MV-4-11 (cell line): ENCODE measurements at regions not wholly inside any gene's neighbourhood (a gene's known extent, or its start where the extent isn't known, plus 50 kb on each side); places are given as distances from the start of the nearest gene placed in this dataset.
"Not testable (repeated sequence)": the region's sequence is repeated elsewhere in the genome, so short reads cannot be mapped to it uniquely, and the experiment has no call there.

Experiments used
- DNase-seq: peaks from one replicate; lab custom pipeline; 2025; lab: John Stamatoyannopoulos, UW

DNA sequence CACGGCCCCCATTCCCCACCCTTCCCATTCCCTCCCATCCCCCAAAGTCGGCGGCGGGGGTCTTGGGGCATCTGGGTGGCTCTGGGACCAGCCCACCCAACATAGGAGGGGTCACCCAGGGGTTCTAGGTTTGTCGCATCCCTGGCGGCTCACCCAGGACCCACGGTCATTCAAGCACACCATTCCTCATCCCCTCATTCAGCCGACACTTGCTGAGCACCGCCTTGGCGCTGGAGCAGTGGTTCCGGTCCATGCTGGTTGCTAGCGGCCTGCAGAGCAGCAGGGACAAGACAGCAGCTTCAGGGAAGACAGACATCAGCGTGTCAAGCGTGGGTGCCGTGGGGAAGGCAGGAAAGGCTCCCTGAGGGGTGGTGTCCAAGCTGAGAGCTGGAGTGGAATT, 50.5 kb upstream of the OTOS start:
- no peak for DNase-seq

DNA sequence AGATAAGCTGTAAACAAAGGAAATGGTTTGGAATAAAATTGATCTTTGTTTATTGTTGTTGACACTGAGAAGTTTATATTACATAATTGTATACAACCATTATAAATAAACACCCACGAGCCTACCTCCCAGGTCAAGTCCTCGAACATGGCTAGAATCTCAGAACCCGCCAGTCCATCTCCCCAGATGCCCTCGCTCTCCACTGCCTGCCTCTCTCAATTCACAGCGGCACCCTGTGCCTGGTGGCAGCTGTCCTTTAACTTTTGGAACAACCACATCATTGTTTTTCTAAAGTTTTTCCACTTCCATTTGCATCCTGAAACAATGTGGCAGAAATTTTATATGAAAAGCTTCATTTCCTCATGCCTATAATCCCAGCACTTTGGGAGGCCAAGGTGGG, 52.2 kb upstream of the OTOS start:
- DNase-seq, result no peak

DNA sequence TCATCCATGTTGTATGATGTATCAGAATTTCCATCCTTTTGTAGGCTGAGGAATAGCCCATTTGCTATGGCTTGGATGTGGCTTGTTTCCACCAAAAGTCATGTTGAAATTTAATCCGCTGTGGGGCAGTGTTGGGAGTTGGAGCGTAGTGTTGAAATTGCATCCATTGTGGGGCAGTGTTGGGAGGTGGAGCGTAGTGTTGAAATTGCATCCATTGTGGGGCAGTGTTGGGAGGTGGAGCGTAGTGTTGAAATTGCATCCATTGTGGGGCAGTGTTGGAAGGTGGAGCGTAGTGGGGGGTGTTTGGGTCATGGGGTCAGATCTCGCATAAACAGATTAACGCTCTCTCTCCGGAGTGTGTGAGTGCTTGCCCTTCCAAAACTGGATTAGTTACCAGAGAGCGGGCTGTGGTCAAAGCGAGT, 53.9 kb upstream of the OTOS start:
- DNase-seq, result not testable (repeated sequence)

DNA sequence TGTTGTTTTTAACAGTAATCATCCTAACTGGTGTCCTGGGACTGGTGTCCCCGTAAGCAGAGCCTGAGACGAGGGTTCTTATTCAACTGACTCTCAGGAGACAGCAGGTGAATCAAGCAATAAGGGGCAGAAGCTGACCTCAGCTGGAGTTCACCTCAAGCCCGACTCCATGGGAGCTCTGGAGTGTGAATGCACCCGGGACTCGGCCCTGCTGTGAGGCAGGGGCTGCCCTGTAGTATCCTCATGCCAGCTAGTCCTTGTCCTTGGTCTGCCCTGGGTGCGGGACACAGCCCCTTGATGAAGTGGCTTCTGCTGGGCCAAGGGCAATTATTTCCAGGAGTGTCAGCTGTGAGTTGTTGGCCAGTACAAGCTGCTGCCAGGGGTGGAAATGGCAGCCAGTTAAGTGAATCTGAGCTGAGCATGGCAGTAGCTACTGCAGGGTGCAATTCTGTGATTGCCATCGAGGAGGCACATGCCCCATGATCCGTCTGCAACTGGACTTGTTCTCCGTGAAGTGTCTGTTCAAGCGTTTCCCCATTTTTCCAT, 54.9 kb upstream of the OTOS start:
- no peak for DNase-seq

DNA sequence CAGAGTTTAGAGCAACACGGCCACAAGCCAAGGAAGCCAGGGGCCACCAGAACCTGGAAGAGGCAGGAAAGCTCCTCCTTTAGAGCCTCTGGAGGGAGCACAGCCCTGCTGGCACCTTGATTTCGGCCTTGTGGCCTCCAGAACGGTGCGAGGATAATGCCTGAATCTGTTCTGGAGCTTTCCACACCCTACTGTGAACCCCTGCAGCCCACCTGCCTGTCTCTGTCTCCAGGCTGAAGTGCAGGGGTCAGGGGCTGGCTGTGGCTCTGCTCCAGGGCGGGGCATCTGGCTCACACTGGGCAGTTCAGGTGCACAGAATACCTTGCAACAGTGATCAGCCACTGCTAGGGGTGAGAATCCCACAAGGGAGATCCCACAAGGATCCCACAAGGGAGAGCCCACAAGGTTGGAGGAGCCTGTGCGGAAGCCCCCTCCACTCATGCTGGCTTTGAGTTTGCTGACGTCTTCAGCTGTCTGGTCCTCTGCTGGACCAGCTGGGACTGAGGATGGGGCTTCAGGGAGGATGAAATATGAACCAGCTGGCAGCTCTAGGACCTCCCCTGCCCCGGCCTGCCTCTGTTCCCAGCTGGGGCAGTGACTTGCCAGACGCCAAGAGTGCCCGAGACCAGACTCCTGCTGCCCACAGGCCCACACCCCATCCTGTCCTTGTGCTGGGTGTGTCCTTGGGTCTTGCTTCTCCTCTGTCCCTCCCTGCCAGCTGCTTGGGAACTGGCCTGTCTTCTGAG, 56.4 kb upstream of the OTOS start:
- no peak for DNase-seq

DNA sequence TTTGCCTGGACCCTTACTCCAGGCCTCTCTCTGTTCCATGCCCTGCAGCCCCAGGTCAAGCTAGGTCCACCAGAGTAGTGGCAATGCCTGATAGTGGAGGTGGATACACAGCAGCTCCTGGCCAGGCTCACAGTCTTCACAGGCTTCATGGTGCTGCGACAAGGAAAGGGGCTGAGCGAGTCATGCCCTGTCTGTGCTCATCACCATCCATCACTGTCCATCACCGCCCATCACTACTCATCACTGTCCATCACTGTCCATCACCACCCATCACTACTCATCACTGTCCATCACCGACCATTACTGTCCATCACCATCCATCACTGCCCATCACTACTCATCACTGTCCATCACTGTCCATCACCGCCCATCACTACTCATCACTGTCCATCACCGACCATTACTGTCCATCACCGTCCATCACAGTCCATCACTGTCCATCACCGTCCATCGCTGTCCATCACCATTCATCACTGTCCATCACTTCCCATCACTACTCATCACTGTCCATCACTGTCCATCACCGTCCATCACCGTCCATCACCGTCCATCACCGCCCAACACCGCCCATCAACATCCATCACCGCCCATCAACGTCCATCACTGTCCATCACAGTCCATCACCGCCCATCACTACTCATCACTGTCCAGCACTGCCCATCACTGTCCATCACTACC, 57.1 kb upstream of the OTOS start:
- no peak for DNase-seq

DNA sequence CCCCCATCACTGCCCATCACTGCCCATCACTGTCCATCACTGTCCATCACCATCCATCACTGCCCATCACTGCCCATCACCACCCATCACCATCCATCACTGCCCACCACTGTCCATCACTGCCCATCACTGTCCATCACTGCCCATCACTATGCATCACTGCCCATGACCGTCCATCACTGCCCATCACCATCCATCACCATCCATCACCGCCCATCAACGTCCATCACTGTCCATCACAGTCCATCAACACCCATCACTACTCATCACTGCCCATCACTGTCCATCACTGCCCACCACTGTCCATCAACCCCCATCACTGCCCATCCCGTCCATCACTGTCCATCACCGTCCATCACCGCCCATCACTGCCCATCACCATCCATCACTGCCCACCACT, 57.8 kb upstream of the OTOS start:
- DNase-seq, result no peak

DNA sequence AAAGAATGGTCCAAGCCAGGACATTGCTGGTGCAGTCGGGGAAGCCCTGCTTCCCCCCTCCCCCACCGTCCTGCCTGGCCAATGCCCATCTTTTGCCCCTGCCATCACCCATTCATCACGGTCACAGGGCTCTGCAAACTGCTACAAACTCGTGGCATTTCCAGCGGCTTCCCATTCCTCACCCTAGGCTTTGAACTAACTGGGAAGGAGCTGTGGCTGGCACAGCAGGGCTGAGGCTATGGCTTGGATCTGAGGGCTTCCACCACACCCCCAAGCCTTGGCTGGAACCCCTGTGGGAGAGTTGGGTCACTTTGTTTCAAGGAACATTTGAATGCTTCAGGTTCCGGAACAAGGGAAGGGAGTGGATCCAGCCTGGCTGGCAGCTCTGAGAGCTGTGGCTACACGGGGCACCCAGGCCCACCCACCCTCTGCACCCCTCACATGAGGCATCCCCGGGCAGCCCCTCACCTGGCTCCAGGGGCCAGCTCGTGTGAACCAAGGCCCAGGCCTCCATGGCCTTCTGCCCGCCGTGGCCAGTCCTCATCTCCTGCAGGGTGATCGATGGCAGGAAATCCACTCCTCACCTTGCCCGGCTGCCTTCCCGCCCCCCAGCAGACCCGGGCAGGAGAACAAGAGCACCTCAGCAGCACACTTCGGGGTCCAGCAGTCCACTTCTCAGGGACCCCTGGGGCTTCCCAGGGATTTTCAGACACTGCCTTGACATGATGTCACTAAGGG, 58.8 kb upstream of the OTOS start:
- DNase-seq, result no peak

DNA sequence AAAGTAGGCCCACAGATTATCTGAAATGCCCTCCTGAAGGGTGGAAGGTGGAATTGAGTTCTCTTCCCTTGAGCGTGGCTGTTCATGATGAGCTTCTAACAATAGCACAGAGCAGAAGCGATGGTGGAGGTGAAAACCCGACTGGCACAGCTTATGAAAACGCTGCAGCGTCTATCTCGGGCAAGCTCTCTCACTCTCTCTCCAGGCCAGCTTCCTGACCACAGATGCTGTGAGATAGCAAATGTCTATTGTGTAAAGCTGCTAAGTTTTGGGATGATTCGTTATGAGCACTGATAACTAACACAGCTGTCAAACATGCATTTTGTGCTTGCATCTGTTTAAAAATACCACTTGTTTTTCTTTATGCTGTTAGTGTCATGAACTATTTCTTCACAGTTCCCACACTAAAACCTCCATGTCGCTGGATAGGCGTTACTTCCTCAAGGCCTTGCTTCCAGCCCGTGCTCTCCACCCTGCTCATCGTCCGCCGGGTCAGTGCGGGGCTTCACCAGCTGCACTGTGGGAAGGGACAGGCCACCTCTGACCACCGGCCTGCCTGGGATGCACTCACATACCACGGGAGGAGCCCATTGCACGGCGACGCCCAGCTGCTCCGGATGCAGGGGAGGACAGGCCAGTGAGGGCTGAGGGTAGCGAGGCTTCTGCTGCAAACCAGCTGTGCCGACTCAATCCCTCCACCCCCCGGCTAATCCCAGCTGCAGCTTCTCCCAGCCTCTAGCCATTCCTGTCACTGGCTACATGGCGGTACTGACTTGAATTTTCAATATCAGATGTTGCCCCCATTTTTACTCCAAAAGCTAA, 60.0 kb upstream of the OTOS start:
- no peak for DNase-seq

DNA sequence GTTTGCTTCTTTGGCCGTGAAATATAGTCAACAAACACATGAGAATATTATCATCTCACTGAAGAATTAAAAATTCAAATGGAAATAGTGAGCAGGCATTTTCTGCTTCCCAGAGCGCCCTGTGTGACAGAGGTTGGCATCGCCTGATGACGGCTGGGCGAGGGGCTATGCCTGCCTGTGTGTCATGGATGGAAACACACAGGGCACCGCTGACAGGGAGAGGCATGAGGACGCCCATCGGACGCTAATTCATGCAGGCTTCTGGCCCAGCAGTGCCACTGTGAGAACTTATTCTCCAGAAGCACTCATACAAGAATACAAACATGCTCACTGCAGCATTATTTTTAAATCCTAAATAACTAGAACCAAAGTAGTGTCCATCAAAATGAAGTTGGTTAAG, 61.4 kb upstream of the OTOS start:
- no peak for DNase-seq

DNA sequence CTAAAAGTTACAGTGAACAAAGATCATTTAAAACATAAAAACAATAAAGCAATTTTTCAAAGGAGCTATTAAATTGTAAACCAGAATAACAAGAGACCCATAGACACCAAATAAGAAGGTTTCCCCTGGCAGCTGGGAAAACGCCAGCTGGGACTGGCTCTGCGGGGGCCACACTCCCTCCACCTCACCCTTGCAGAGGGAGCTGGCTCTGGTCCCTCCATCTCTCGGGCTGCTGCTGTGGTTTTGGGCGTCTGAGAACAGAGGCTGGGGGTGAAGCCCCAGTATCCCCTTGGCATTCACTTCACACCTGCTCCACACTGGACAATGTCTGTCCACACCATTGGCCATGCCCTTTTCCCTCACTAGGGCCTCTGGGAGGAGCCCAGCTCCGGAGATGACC, 62.1 kb upstream of the OTOS start:
- no peak for DNase-seq

DNA sequence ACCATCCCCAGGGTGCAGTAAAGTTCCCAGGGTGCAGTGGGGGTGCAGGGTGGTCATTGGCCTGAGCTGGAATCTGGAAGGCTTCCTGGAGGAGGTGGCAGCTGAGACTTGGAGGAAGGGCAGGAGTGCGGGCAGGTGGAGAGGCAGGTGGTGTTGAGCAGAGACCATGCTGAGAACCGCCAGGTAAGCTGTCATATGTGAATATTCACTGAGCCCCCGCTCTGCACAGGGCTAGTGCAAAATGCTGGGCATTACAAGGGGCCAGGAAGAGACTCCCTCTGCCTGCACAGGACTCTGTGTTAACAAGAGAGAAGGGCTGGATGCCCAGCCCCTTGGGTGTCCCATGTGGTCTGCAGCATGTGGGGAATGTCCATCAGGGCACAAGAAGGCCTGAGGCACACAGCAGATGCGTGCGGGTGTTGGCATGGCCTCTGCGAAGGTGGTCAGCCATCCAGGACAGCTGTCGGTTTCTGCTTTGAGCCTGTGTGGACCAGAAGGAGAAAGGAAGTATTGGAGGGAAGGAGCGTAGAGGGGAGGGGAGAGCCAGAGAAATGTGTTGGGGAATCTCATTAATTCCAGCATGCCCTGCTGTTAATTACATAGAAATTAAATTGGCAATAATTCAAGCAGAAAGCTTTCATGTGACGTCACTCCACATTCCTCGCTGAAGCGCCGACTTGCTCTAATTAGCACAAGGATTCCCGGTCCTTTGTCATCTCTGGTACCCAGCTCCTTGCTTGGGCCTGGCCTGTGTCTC, 62.8 kb upstream of the OTOS start:
- DNase-seq, result no peak

DNA sequence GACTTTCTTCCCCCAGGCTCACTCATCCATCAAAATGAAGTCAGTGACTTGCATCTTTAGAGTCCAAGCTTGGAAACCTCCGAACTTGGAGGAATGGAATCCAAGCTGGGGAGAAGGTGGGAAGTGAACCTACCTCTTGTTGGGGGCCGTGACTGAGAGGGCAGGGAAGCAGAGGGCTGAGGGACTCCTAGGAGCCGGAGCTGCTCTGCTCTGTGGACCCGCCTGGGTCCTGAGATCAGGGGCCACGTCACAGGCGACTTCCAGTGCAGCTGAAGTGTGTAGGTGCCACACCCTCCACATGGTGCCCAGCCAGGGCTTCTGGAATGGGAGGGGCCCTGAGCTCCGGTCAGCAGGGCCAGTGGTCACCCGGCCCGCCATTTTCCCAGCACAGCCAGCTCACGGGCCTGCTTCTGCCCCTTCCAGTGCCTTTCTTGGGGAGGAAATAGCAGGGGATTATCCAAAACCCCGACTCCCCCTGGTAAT, 63.4 kb upstream of the OTOS start:
- DNase-seq, result no peak

DNA sequence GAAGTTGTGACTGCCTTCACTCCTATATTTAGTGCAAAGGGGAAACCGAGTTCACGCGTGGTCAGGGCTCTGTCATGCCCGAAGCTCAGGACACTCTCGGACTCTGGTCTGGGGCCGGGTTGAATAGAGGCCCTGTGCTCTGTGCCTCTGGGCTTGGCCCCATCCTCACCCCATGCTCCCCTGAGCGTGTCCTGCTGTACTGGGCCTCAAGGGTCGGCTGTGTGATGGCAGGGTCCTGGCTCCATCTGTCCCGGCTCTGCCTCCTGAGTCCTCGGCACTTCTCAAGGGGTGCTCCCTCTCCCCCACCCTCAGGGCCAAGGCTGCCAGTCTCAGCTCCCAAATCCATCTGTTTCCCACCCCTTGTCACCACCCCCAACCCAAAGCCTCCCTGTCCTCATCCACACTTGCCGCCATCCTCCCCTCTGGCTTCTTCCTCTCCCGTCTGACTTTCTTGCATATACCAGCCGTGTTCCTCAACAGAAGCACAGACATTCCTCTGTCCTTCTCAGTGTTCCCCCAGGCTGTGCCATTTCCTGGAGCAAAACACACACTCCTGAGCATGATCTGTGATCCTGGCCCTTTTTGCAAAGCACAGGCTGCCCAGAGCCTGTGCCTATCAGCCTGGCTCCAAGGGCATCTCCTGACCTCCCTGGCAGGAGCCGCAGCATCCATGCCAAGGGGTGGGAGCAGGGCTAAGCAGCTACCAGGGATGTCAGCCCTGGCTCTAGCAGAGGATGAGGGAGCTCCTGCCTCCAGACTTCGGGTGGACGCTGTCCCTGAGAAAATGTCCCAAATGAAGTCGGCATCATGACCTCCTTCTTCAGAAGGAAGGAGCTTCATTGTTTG, 64.2 kb upstream of the OTOS start:
- DNase-seq, result no peak

DNA sequence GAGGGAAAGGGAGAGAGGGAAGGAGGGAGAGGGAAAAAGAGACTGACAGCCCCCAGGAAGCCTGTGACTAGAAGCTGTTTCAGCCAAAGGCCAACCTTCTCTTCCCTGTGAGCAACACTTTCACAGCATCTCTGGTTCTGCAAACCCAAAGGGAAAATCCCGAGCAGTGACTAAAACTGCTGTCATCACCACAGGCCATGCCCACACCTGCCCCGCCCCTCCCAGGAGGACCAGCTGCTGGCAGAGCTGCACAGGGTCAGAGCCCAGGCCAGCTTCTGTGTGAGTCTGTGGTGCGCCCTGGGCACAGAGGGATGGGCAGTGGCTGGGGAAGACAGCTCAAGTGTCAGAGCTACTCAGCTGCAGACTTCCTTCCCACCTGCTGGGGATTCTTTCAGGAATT, 64.9 kb upstream of the OTOS start:
- no peak for DNase-seq

DNA sequence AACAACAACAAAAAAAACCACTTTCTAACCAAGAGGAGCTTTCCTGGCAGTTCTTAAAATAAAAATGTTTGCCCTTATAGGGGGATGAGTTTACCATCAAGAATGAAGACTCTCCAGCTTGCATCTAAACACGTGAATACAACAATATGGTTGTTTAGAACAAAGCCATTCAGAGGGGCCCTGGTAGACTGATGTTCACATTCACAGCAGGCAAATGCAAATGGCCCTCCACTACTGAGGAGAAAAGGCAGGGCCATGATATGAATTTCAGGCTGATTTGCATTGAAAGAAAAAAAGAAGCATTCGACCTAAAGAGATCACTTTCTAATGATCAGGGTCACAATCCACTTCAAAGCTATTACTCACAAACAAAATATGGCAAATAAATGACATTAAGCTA, 65.3 kb upstream of the OTOS start:
- no peak for DNase-seq

DNA sequence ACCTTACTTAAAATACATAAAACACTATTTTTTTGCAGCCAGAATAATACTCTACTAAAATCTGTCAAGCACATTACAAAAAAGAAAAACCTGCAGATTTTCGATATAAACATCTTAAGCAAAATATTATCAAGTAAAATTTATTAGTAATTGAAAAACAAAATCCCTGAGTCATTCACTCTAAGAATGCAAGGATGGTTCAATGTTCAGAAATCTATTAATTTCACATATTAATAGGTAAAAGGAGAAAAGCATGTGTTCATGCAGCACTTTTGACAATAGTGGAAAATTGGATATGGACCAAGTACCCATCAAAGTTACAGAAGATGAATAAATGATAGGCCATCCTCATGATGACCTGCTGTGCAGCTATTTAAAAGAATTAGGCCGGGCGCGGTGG, 66.2 kb upstream of the OTOS start:
- no peak for DNase-seq

DNA sequence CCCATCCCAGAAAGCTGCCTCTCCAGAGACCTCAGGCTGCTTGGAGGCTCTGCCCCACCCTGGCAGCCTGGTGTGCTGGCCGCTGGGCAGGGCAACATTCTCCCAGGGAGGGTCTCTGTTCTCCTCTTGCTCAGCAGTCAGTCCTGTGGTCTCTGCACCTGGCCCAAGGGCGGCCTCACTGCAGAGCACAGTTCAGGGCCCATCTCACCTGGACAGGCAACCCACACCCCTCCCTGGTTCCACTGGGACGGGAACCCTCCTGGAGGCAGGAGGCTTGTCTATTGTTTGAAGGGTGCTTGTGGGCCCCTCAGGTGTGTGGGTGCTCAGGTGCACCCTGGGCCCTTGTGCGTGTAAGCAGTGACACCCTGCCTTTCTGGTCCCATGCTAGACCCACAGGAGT, 67.2 kb upstream of the OTOS start:
- DNase-seq, result no peak

DNA sequence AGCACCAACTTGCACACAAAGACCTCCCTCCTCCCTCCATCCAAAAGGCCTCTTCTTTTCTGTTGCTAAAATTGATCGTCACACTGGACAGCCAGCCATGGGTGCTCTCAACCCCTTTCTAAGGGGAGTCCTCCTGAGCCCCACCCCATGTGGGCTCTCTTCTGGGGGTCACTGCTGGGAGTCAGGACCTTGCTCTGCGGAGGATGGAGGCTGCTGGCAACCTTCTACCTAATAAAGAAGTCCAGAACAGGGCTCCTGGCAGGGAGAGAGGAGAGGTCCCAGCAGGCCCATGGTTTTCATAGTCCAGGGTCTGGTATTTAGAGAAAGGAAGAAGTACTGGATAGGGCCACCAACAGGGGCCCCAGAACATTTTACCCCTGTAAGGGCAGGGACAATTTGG, 67.6 kb upstream of the OTOS start:
- DNase-seq, result no peak

DNA sequence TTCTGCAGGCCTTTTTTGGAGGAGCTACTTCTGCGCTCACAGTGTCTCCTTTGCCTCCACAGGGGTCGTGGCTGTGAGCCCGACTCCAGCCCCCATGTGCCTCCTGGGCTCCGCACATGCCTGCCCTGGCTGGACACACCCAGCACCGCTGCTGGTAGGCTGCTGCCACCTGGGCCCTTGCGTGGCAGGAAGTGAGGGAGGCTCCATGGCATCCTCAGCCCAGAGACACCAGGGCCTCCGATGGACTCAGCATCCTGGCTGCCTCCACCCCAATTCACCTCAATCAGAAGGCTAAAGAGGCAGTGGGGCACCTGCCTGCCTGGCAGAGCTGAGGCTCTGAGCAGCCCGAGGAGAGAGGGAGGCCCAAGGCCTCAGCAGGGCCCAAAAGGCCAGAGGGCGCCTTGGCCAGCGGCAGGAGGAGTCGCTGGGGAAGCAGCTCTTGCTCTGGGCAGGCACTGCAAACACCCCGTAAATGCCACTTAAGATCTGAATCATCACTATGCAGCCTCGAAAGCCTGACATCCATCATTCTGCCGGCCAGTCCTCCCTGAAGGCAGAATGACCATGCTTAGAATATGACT, 68.3 kb upstream of the OTOS start:
- no peak for DNase-seq
